GM18907 (cell line): ENCODE measurements at regions not wholly inside any gene's neighbourhood (a gene's known extent, or its start where the extent isn't known, plus 50 kb on each side); places are given as distances from the start of the nearest gene placed in this dataset.

Experiments
- ATAC-seq: cut with Tn5 transposase; IDR thresholded peaks from one replicate; pipeline ENCODE4 v1.9.1; 2021; ENCODE audit warnings: mild to moderate bottlenecking, moderate library complexity; ENCODE audit not compliant: unreplicated experiment

- ATAC-seq = no peak
Measured at GRCh38 chr12:4137015-4137414, 136.5 kb upstream of the CCND2 start.

- ATAC-seq = peak; percentile 69
Measured at GRCh38 chr12:4135919-4136605, 137.5 kb upstream of the CCND2 start.

- no peak for ATAC-seq
Measured at GRCh38 chr12:4134448-4135263, 138.9 kb upstream of the CCND2 start.

GRCh38 chr12:4133636-4134447, 139.7 kb upstream of the CCND2 start:
- ATAC-seq = no peak

- no peak for ATAC-seq
Measured at GRCh38 chr12:4133029-4133428, 140.5 kb upstream of the CCND2 start.

- no peak for ATAC-seq
Measured at GRCh38 chr12:4121506-4122020, 152.0 kb upstream of the CCND2 start.

GRCh38 chr12:4120316-4120917, 153.1 kb upstream of the CCND2 start:
- no peak for ATAC-seq

- peak; percentile 77 for ATAC-seq
Measured at GRCh38 chr12:4119157-4119761, 154.3 kb upstream of the CCND2 start.

GRCh38 chr12:4118601-4119156, 154.9 kb upstream of the CCND2 start:
- peak; percentile 4 for ATAC-seq

GRCh38 chr12:4118017-4118510, 155.5 kb upstream of the CCND2 start:
- peak; percentile 48 for ATAC-seq

- peak; percentile 5 for ATAC-seq
Measured at GRCh38 chr12:4117386-4118016, 156.1 kb upstream of the CCND2 start.

GRCh38 chr12:4116251-4117111, 157.1 kb upstream of the CCND2 start:
- ATAC-seq = no peak

GRCh38 chr12:4115570-4115969, 158.0 kb upstream of the CCND2 start:
- ATAC-seq = no peak

- no peak for ATAC-seq
Measured at GRCh38 chr12:4114986-4115385, 158.6 kb upstream of the CCND2 start.

- no peak for ATAC-seq
Measured at GRCh38 chr12:4112734-4113325, 160.7 kb upstream of the CCND2 start.

GRCh38 chr12:4112290-4112689, 161.3 kb upstream of the CCND2 start:
- ATAC-seq = no peak

GRCh38 chr12:4111010-4111409, 162.6 kb upstream of the CCND2 start:
- no peak for ATAC-seq

GRCh38 chr12:4109826-4110225, 163.7 kb upstream of the CCND2 start:
- no peak for ATAC-seq
